H1 (cell line): ENCODE measurements at regions not wholly inside any gene's neighbourhood (a gene's known extent, or its start where the extent isn't known, plus 50 kb on each side); places are given as distances from the start of the nearest gene placed in this dataset.

ENCODE experiments used
- CTCF ChIA-PET: fragments of 300-600 bp; sonication (Branson Sonifier 250); formaldehyde crosslinking; loops from one replicate; lab custom pipeline; 2021; ENCODE audit not compliant: partially characterized antibody; lab: Charles Lee
- POLR2A ChIA-PET: fragments of 300-600 bp; sonication (Branson Sonifier 250); formaldehyde crosslinking; loops from one replicate; lab custom pipeline; 2021; ENCODE audit warnings: inconsistent platforms; ENCODE audit not compliant: partially characterized antibody; lab: Charles Lee
- DNase-seq, 2 experiments: peaks; one replicate each; pipeline versions ENCODE4 v3.0.0 to v3.0.0-alpha.2; 2010 to 2022; ENCODE audit warnings: low spot score in 2 of 2, low read depth in 1 of 2, mixed read lengths in 1 of 2
- FAIRE-seq: peaks from 2 replicates; lab custom pipeline; 2011; peaks lifted over from hg19 to GRCh38; lab: Jason Lieb, UNC
- H2AFZ ChIP-seq: 2 replicates; pipeline ENCODE4 v1.8.1; 2012; ENCODE audit warnings: low read length, inconsistent platforms
- H2AK5ac ChIP-seq: 2 replicates; pipeline ENCODE4 v1.6.1; 2013; ENCODE audit warnings: low read depth, low read length
- H2BK120ac ChIP-seq: replicated peaks from 2 replicates; pipeline ENCODE3; 2013; ENCODE audit warnings: low read depth, low read length, inconsistent platforms
- H2BK12ac ChIP-seq: 2 replicates; pipeline ENCODE4 v1.6.1; 2013; ENCODE audit warnings: low read depth, low read length
- H2BK15ac ChIP-seq: 2 replicates; pipeline ENCODE4 v1.6.1; 2013; ENCODE audit warnings: low read length
- H2BK20ac ChIP-seq: 2 replicates; pipeline ENCODE4 v1.6.1; 2013; ENCODE audit warnings: low read length
- H2BK5ac ChIP-seq: 2 replicates; pipeline ENCODE4 v1.6.1; 2013; ENCODE audit warnings: low read depth, low read length
- H3K14ac ChIP-seq: 2 replicates; pipeline ENCODE4 v1.6.1; 2013; ENCODE audit warnings: inconsistent platforms; ENCODE audit not compliant: insufficient read length
- H3K18ac ChIP-seq: 2 replicates; pipeline ENCODE4 v1.6.1; 2013; ENCODE audit warnings: low read length; ENCODE audit errors: extremely low read depth
- H3K23ac ChIP-seq: 2 replicates; pipeline ENCODE4 v1.6.1; 2013; ENCODE audit warnings: inconsistent platforms; ENCODE audit not compliant: insufficient read length
- H3K23me2 ChIP-seq: 2 replicates; pipeline ENCODE4 v1.6.1; 2013; ENCODE audit warnings: low read depth, low read length
- H3K27ac ChIP-seq: 2 replicates; pipeline ENCODE4 v1.6.1; 2011; ENCODE audit warnings: low read depth, low read length, inconsistent platforms
- H3K27me3 ChIP-seq, 4 experiments: replicated peaks in 1 of 4; 1 replicate in 1 of 4; 2 replicates in 3 of 4; pipeline versions ENCODE4 v1.6.1 to v1.8.1; 2011 to 2013; ENCODE audit warnings: low read length in 3 of 4, mild to moderate bottlenecking in 3 of 4, inconsistent platforms in 2 of 4, mixed read lengths in 2 of 4, moderate library complexity in 1 of 4; ENCODE audit not compliant: control insufficient read depth in 3 of 4, insufficient read depth in 3 of 4; ENCODE audit errors: extremely low read depth in 1 of 4
- H3K36me3 ChIP-seq, 4 experiments: 2 replicates each; pipeline versions ENCODE4 v1.6.1 to v1.8.1; 2011 to 2013; ENCODE audit warnings: mild to moderate bottlenecking in 4 of 4, low read length in 3 of 4, moderate library complexity in 2 of 4, control low read depth in 1 of 4, inconsistent platforms in 1 of 4; ENCODE audit not compliant: insufficient read depth in 4 of 4, control insufficient read depth in 2 of 4
- H3K4ac ChIP-seq: replicated peaks from 2 replicates; pipeline ENCODE3; 2013; ENCODE audit warnings: low read length, low read depth, mixed read lengths, inconsistent platforms; ENCODE audit not compliant: insufficient read length
- H3K4me1 ChIP-seq, 4 experiments: replicated peaks in 1 of 4; 1 replicate in 1 of 4; 2 replicates in 3 of 4; pipeline versions ENCODE4 v1.6.1 to v1.8.1; 2011 to 2013; ENCODE audit warnings: low read length in 3 of 4, inconsistent platforms in 2 of 4, mixed read lengths in 1 of 4; ENCODE audit not compliant: insufficient read depth in 4 of 4, control insufficient read depth in 3 of 4
- H3K4me2 ChIP-seq, 2 experiments: 2 replicates each; pipeline versions ENCODE4 v1.6.1 to v1.8.1; 2011 to 2013; ENCODE audit warnings: low read depth in 2 of 2, low read length in 2 of 2, control low read depth in 1 of 2, inconsistent platforms in 1 of 2, mild to moderate bottlenecking in 1 of 2; ENCODE audit not compliant: insufficient read depth in 1 of 2
- H3K4me3 ChIP-seq, 4 experiments: fragments of 200-600, 300-600 bp in 1 of 4; sonication (generic), shearing (Covaris generic), sonication (Bioruptor Twin) in 1 of 4; 2 replicates each; pipeline versions ENCODE4 v1.5.1 to v1.8.1; 2011 to 2016; ENCODE audit warnings: low read length in 4 of 4, low read depth in 3 of 4, control low read depth in 2 of 4, inconsistent platforms in 2 of 4, mild to moderate bottlenecking in 2 of 4, mixed read lengths in 1 of 4, moderate library complexity in 1 of 4; ENCODE audit not compliant: insufficient read depth in 2 of 4; ENCODE audit errors: extremely low read depth in 1 of 4
- H3K56ac ChIP-seq: replicated peaks from 2 replicates; pipeline ENCODE3; 2013; ENCODE audit warnings: low read depth, mild to moderate bottlenecking, mixed read lengths, low read length, inconsistent platforms; ENCODE audit not compliant: insufficient read length
- H3K79me1 ChIP-seq: 2 replicates; pipeline ENCODE4 v1.6.1; 2013; ENCODE audit warnings: low read depth, low read length, control low read depth
- H3K79me2 ChIP-seq, 2 experiments: 2 replicates each; pipeline versions ENCODE4 v1.6.1 to v1.8.1; 2012 to 2013; ENCODE audit warnings: low read length in 2 of 2, mild to moderate bottlenecking in 2 of 2, inconsistent platforms in 1 of 2; ENCODE audit not compliant: insufficient read depth in 2 of 2, control insufficient read depth in 1 of 2
- H3K9ac ChIP-seq, 4 experiments: replicated peaks in 1 of 4; 1 replicate in 1 of 4; 2 replicates in 3 of 4; pipeline versions ENCODE4 v1.6.1 to v1.8.1; 2011 to 2013; ENCODE audit warnings: low read depth in 3 of 4, low read length in 3 of 4, control low read depth in 2 of 4, mild to moderate bottlenecking in 2 of 4, moderate library complexity in 2 of 4, inconsistent platforms in 1 of 4; ENCODE audit errors: extremely low read depth in 1 of 4
- H3K9me3 ChIP-seq, 2 experiments: 2 replicates each; pipeline versions ENCODE4 v1.6.1 to v1.8.1; 2012 to 2013; ENCODE audit warnings: mild to moderate bottlenecking in 2 of 2, moderate library complexity in 2 of 2, control low read depth in 1 of 2, inconsistent platforms in 1 of 2, low read depth in 1 of 2, low read length in 1 of 2, mixed read lengths in 1 of 2; ENCODE audit not compliant: insufficient read depth in 2 of 2
- H4K20me1 ChIP-seq, 2 experiments: replicated peaks in 1 of 2; 2 replicates each; pipeline versions ENCODE3 to v1.8.1; 2011 to 2013; ENCODE audit warnings: inconsistent platforms in 2 of 2, low read length in 2 of 2, mild to moderate bottlenecking in 1 of 2; ENCODE audit not compliant: insufficient read depth in 2 of 2, control insufficient read depth in 1 of 2
- H4K5ac ChIP-seq: 2 replicates; pipeline ENCODE4 v1.6.1; 2013; ENCODE audit warnings: low read length, low read depth, mixed read lengths, inconsistent platforms; ENCODE audit not compliant: insufficient read length
- H4K8ac ChIP-seq: 2 replicates; pipeline ENCODE4 v1.8.0; 2013; ENCODE audit warnings: mild to moderate bottlenecking, moderate library complexity, low read length, inconsistent platforms; ENCODE audit not compliant: insufficient read depth; ENCODE audit errors: extremely low read depth
- H4K91ac ChIP-seq: replicated peaks from 2 replicates; pipeline ENCODE3; 2013; ENCODE audit warnings: low read length, mixed read lengths, inconsistent platforms; ENCODE audit not compliant: insufficient read length
- SIN3A ChIP-seq, 2 experiments: IDR thresholded peaks in 1 of 2; conservative IDR thresholded peaks in 1 of 2; 2 replicates each; pipeline ENCODE4 v1.6.1; 2011 to 2012; ENCODE audit warnings: low read length in 2 of 2, improper control_type of control experiment in 1 of 2, low read depth in 1 of 2, mild to moderate bottlenecking in 1 of 2
- TAF1 ChIP-seq: IDR thresholded peaks from 2 replicates; pipeline ENCODE4 v1.6.1; 2011; ENCODE audit warnings: mild to moderate bottlenecking, low read depth, low read length
- WGBS, 2 experiments: shearing (Covaris generic) in 1 of 2; methylation state at CpG; one replicate each; pipeline versions ENCODE4 v1.1.6 to v1.1.7; 2013 to 2015; ENCODE audit warnings: low lambda C conversion rate in 2 of 2, mixed read lengths in 2 of 2, inconsistent platforms in 1 of 2, low coverage in 1 of 2, missing lambda C conversion rate in 1 of 2; ENCODE audit not compliant: insufficient replicate concordance in 2 of 2, insufficient coverage in 1 of 2, insufficient read length in 1 of 2; ENCODE audit errors: extremely low coverage in 1 of 2, missing lambda C conversion rate in 1 of 2; 5-methylcytosine and 5-hydroxymethylcytosine counted together
- TF ChIP-seq, protein P1 (sequence below): IDR thresholded peaks from 2 replicates; pipeline ENCODE4 v1.6.1; 2011; ENCODE audit warnings: low read depth, mild to moderate bottlenecking, low read length; ENCODE audit not compliant: insufficient read depth

GRCh38 chr2:121028577-121028976, 256.4 kb downstream of the TFCP2L1 start:
- no peak overlapping the region for H3K4me2 ChIP-seq

More at GRCh38 chr2:121028577-121028976, 256.4 kb downstream of the TFCP2L1 start:
- H3K36me3 ChIP-seq: no peaks in the 10 kb centered on the region
- H3K4ac ChIP-seq: no peak overlapping the region
- H3K9ac ChIP-seq: no peak overlapping the region
- H3K23me2 ChIP-seq: no peaks in the 10 kb centered on the region
- H3K27me3 ChIP-seq: peaks cover 0 to 22% (median 12%) of the 10 kb centered on the region in 4 experiments; a peak in 6 of 7 replicates
- DNase-seq: no peak
- TF ChIP-seq, protein P1, sequence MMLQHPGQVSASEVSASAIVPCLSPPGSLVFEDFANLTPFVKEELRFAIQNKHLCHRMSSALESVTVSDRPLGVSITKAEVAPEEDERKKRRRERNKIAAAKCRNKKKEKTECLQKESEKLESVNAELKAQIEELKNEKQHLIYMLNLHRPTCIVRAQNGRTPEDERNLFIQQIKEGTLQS: no peak
- TF ChIP-seq SIN3A (conservative IDR thresholded peaks at IDR 0.05 in 1 of 2, IDR thresholded peaks at IDR 0.05 in 1 of 2; ENCODE audit: low read depth in 1 of 2, low read length in 2 of 2): no peak
- no peak for TF ChIP-seq TAF1
- no peaks in the 10 kb centered on the region for H3K79me2 ChIP-seq
- no peak overlapping the region for H3K4me3 ChIP-seq
- 80% methylated on average over 1 of the region's 1 CpG; no CpG with 5 or more reads in 1 of the 2 experiments for WGBS, 2 experiments
- ChIA-PET CTCF (interaction anchor here (0.7 to 1.4 kb wide), 8 partner anchors 17 to 348 kb away, joined by 3 to 5 read pairs (median 3); no protein-coding TSS in a partner anchor), POLR2A (interaction anchor here (1.2 kb wide), 3 partner anchors 10 to 47 kb away, joined by 3 to 4 read pairs (median 4); no protein-coding TSS in a partner anchor)
- H3K14ac ChIP-seq: no peak overlapping the region
- H3K4me1 ChIP-seq: no peaks in the 10 kb centered on the region
- no peak overlapping the region for H2AK5ac ChIP-seq
- no peak overlapping the region for H2BK12ac ChIP-seq
- no peak overlapping the region for H4K5ac ChIP-seq
- H4K91ac ChIP-seq: no peak overlapping the region
- H3K56ac ChIP-seq: no peak overlapping the region
- no peak overlapping the region for H2BK15ac ChIP-seq
- H2BK5ac ChIP-seq: no peak overlapping the region
- H2AFZ ChIP-seq: no peak overlapping the region
- peaks cover 0 to 3% of the 10 kb centered on the region in 2 experiments for H4K20me1 ChIP-seq
- peaks cover 0 to 6% of the 10 kb centered on the region in 2 experiments; a peak in 1 of 4 replicates for H3K9me3 ChIP-seq
- no peak overlapping the region for H2BK120ac ChIP-seq
- H3K79me1 ChIP-seq: no peaks in the 10 kb centered on the region
- no peak overlapping the region for H3K23ac ChIP-seq
- no peak overlapping the region for H3K18ac ChIP-seq
- H3K27ac ChIP-seq: no peak overlapping the region
- FAIRE-seq: no peak
- no peak overlapping the region for H4K8ac ChIP-seq
- H2BK20ac ChIP-seq: no peak overlapping the region
